ENCODE measurements at regions not wholly inside any gene's neighbourhood (a gene's known extent, or its start where the extent isn't known, plus 50 kb on each side); places are given as distances from the start of the nearest gene placed in this dataset.

DNA sequence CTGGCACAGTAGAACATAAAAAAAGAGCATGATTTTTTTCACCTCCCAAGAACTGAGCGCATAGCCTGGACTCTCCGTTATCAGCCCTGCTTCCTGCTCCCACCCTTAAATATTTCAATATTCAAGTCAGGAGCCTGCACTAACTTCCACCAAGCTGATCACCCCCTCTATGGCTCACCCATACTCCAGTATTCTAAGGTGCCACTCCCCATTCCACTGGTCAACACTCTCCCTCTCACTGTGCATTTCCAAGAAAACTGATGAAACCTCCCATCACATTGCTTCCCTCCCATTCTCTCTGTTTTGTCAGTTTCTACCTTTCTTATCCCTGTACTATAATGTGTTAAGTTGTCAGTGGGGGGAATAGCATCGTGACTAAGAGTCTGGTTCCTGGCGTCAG, 95.0 kb upstream of the C7orf33 start:
- BruUV-seq (replicated peaks), result no TSS peak
- no peak overlapping the region for H3K4me3 ChIP-seq
- no peak overlapping the region for H2AFZ ChIP-seq (ENCODE audit: control insufficient read depth, low read depth, low read length)
- no peak overlapping the region for H3K9ac ChIP-seq (ENCODE audit: control insufficient read depth, insufficient read depth, low read length)
- ChIA-PET CTCF (interaction anchor here (0.6 kb wide), 1 partner anchor 467 kb away, joined by 4 read pairs; no protein-coding TSS in a partner anchor), POLR2A (interaction anchor here (0.6 kb wide), 1 partner anchor 276 kb away, joined by 5 read pairs; no protein-coding TSS in a partner anchor), RAD21 (ENCODE audit: unreplicated experiment) (no interaction called here), SMC1A (ENCODE audit: uncharacterized antibody, unreplicated experiment) (no interaction called here)
- no peak for FAIRE-seq
- intact Hi-C loops (cut with micrococcal nuclease; ENCODE audit: unreplicated experiment), result no loop called here
- no peaks in the 10 kb centered on the region for H3K79me2 ChIP-seq (ENCODE audit: control insufficient read depth, insufficient read depth, low read length)
- no peak overlapping the region for H3K4me2 ChIP-seq (ENCODE audit: control insufficient read depth, insufficient read depth)
- H3K36me3 ChIP-seq (ENCODE audit: control insufficient read depth in 2 of 2, insufficient read depth in 2 of 2, low read length in 1 of 2), result no peaks in the 10 kb centered on the region
- H3K27me3 ChIP-seq (replicated peaks in 1 of 2; ENCODE audit: control insufficient read depth in 2 of 2, insufficient read depth in 2 of 2, low read length in 1 of 2), result peaks cover 0 to 5% of the 10 kb centered on the region in 2 experiments; a peak in 2 of 4 replicates
- no peaks in the 10 kb centered on the region for H4K20me1 ChIP-seq (ENCODE audit: control insufficient read depth, insufficient read depth)
- no peak for ATAC-seq
- in situ Hi-C loops (cut with MboI), result loop anchor here (25.0 kb wide), 1 partner anchor 233 kb away; no protein-coding TSS in a partner anchor
- no peaks in the 10 kb centered on the region; the same call in 2 of the 3 replicates for H3K9me3 ChIP-seq (replicated peaks; ENCODE audit: control insufficient read depth, insufficient read depth, low read length)
- DNase-seq (ENCODE audit: low read depth, low spot score), result no peak
- TF ChIP-seq POLR2A (IDR thresholded peaks at IDR 0.05; ENCODE audit: low read depth, low read length) (no peak), SRF (IDR thresholded peaks at IDR 0.05; ENCODE audit: low read depth in 2 of 2, low read length in 2 of 2) (no peak), JUND (IDR thresholded peaks at IDR 0.05; ENCODE audit: low read depth, low read length) (no peak), NR2C2 (IDR thresholded peaks at IDR 0.05; ENCODE audit: borderline replicate concordance, control insufficient read depth, insufficient read length, low read depth) (no peak), NR2F1 (conservative IDR thresholded peaks at IDR 0.05) (no peak), CHD1 (IDR thresholded peaks at IDR 0.05; ENCODE audit: low read depth, low read length) (no peak)
- TF ChIP-seq, protein P1, sequence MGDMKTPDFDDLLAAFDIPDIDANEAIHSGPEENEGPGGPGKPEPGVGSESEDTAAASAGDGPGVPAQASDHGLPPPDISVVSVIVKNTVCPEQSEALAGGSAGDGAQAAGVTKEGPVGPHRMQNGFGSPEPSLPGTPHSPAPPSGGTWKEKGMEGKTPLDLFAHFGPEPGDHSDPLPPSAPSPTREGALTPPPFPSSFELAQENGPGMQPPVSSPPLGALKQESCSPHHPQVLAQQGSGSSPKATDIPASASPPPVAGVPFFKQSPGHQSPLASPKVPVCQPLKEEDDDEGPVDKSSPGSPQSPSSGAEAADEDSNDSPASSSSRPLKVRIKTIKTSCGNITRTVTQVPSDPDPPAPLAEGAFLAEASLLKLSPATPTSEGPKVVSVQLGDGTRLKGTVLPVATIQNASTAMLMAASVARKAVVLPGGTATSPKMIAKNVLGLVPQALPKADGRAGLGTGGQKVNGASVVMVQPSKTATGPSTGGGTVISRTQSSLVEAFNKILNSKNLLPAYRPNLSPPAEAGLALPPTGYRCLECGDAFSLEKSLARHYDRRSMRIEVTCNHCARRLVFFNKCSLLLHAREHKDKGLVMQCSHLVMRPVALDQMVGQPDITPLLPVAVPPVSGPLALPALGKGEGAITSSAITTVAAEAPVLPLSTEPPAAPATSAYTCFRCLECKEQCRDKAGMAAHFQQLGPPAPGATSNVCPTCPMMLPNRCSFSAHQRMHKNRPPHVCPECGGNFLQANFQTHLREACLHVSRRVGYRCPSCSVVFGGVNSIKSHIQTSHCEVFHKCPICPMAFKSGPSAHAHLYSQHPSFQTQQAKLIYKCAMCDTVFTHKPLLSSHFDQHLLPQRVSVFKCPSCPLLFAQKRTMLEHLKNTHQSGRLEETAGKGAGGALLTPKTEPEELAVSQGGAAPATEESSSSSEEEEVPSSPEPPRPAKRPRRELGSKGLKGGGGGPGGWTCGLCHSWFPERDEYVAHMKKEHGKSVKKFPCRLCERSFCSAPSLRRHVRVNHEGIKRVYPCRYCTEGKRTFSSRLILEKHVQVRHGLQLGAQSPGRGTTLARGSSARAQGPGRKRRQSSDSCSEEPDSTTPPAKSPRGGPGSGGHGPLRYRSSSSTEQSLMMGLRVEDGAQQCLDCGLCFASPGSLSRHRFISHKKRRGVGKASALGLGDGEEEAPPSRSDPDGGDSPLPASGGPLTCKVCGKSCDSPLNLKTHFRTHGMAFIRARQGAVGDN (IDR thresholded peaks at IDR 0.05), result no peak
- TF ChIP-seq, protein P2, sequence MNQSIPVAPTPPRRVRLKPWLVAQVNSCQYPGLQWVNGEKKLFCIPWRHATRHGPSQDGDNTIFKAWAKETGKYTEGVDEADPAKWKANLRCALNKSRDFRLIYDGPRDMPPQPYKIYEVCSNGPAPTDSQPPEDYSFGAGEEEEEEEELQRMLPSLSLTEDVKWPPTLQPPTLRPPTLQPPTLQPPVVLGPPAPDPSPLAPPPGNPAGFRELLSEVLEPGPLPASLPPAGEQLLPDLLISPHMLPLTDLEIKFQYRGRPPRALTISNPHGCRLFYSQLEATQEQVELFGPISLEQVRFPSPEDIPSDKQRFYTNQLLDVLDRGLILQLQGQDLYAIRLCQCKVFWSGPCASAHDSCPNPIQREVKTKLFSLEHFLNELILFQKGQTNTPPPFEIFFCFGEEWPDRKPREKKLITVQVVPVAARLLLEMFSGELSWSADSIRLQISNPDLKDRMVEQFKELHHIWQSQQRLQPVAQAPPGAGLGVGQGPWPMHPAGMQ (IDR thresholded peaks at IDR 0.05; ENCODE audit: borderline replicate concordance), result no peak
- WGBS (ENCODE audit: insufficient coverage, insufficient replicate concordance, low lambda C conversion rate, missing lambda C conversion rate), result 80% methylated on average over 4 of the region's 4 CpGs
- H3K27ac ChIP-seq (ENCODE audit: control insufficient read depth, insufficient read depth), result no peak overlapping the region
- peaks cover 3% of the 10 kb centered on the region; the same call in 1 of the 2 replicates for H3K4me1 ChIP-seq (ENCODE audit: control insufficient read depth, insufficient read depth, low read length)

All from GM12878 (cell line).